GM12878 (cell line): ENCODE measurements at regions not wholly inside any gene's neighbourhood (a gene's known extent, or its start where the extent isn't known, plus 50 kb on each side); places are given as distances from the start of the nearest gene placed in this dataset.

Experiments used
- ATAC-seq: fragments of 200-7000 bp; cut with Tn5 transposase; 3 replicates; pipeline ENCODE4 v1.9.1; 2020; ENCODE audit warnings: mild to moderate bottlenecking, moderate library complexity
- BruUV-seq: library from RNA; stranded (reverse); fragments of 400-500 nt; replicated peaks from 2 replicates; lab custom pipeline; 2021; lab: Mats Ljungman, UMichigan
- CTCF ChIA-PET: fragments of 300-600 bp; sonication (Branson Sonifier 250); formaldehyde crosslinking; extraction: SDS; loops from one replicate; lab custom pipeline; 2021; ENCODE audit warnings: inconsistent platforms; lab: Yijun Ruan, JAX
- POLR2A ChIA-PET: fragments of 350-600 bp; formaldehyde crosslinking; extraction: SDS; loops from one replicate; lab custom pipeline; 2021; ENCODE audit warnings: inconsistent platforms; lab: Charles Lee
- RAD21 ChIA-PET: fragments of 300-600 bp; sonication (Branson Sonifier 250); formaldehyde crosslinking; loops from one replicate; lab custom pipeline; 2023; ENCODE audit warnings: antibody characterized with exemption; ENCODE audit not compliant: unreplicated experiment; lab: Charles Lee
- SMC1A ChIA-PET: fragments of 300-600 bp; sonication (Branson Sonifier 250); formaldehyde crosslinking; loops from one replicate; lab custom pipeline; 2023; ENCODE audit not compliant: unreplicated experiment, uncharacterized antibody; lab: Charles Lee
- DNase-seq: peaks from one replicate; pipeline ENCODE4 v3.0.0-alpha.2; 2011; ENCODE audit warnings: low read depth, low spot score
- FAIRE-seq: peaks from 3 replicates; lab custom pipeline; 2011; peaks lifted over from hg19 to GRCh38; lab: Jason Lieb, UNC
- H2AFZ ChIP-seq: 2 replicates; pipeline ENCODE4 v1.6.0; 2011; ENCODE audit warnings: low read depth, low read length, control low read depth; ENCODE audit not compliant: control insufficient read depth
- H3K27ac ChIP-seq: 2 replicates; pipeline ENCODE4 v1.5.1; 2011; ENCODE audit warnings: control low read depth; ENCODE audit not compliant: control insufficient read depth, insufficient read depth
- H3K27me3 ChIP-seq, 2 experiments: replicated peaks in 1 of 2; 2 replicates each; pipeline versions ENCODE4 v1.6.0 to v1.6.1; 2011; ENCODE audit warnings: low read length in 1 of 2; ENCODE audit not compliant: control insufficient read depth in 2 of 2, insufficient read depth in 2 of 2
- H3K36me3 ChIP-seq, 2 experiments: 2 replicates each; pipeline ENCODE4 v1.5.1; 2011; ENCODE audit warnings: low read length in 1 of 2; ENCODE audit not compliant: control insufficient read depth in 2 of 2, insufficient read depth in 2 of 2
- H3K4me1 ChIP-seq: 2 replicates; pipeline ENCODE4 v1.6.1; 2011; ENCODE audit warnings: mild to moderate bottlenecking, low read length, moderate library complexity, mixed read lengths; ENCODE audit not compliant: control insufficient read depth, insufficient read depth
- H3K4me2 ChIP-seq: 2 replicates; pipeline ENCODE4 v1.6.0; 2011; ENCODE audit warnings: control low read depth; ENCODE audit not compliant: control insufficient read depth, insufficient read depth
- H3K4me3 ChIP-seq: fragments of 200-600 bp; sonication (generic); 2 replicates; pipeline ENCODE4 v1.5.1; 2016
- H3K79me2 ChIP-seq: 2 replicates; pipeline ENCODE4 v1.6.0; 2011; ENCODE audit warnings: low read length; ENCODE audit not compliant: control insufficient read depth, insufficient read depth
- H3K9ac ChIP-seq: 2 replicates; pipeline ENCODE4 v1.8.0; 2011; ENCODE audit warnings: low read length, control low read depth, mixed read lengths; ENCODE audit not compliant: control insufficient read depth, insufficient read depth
- H3K9me3 ChIP-seq: replicated peaks from 3 replicates; pipeline ENCODE4 v1.5.1; 2011; ENCODE audit warnings: mild to moderate bottlenecking, low read length; ENCODE audit not compliant: control insufficient read depth, insufficient read depth
- H4K20me1 ChIP-seq: 2 replicates; pipeline ENCODE4 v1.6.0; 2011; ENCODE audit not compliant: control insufficient read depth, insufficient read depth
- BCL11A ChIP-seq: IDR thresholded peaks from 2 replicates; pipeline ENCODE4 v1.6.1; 2011; ENCODE audit warnings: low read depth, low read length
- CEBPB ChIP-seq, 2 experiments: fragments of 150-350 bp in 1 of 2; IDR thresholded peaks; 2 replicates each; pipeline ENCODE4 v1.6.1; 2012 to 2014; ENCODE audit warnings: low read depth in 2 of 2, low read length in 2 of 2, borderline replicate concordance in 1 of 2, inconsistent platforms in 1 of 2
- IRF3 ChIP-seq: fragments of 450-650 bp; IDR thresholded peaks from 2 replicates; pipeline ENCODE4 v1.6.1; 2014; ENCODE audit warnings: mild to moderate bottlenecking
- JUND ChIP-seq: IDR thresholded peaks from 2 replicates; pipeline ENCODE4 v1.6.1; 2012; ENCODE audit warnings: low read depth, mild to moderate bottlenecking, low read length, improper control_type of control experiment, moderate library complexity
- MTA3 ChIP-seq: IDR thresholded peaks from 2 replicates; pipeline ENCODE4 v1.6.1; 2012; ENCODE audit warnings: low read length, inconsistent platforms, borderline replicate concordance
- RELA ChIP-seq: fragments of 450-650 bp; IDR thresholded peaks from 2 replicates; pipeline ENCODE4 v1.8.0; 2014; ENCODE audit warnings: borderline replicate concordance; ENCODE audit not compliant: partially characterized antibody
- SMAD5 ChIP-seq: IDR thresholded peaks from 2 replicates; pipeline ENCODE4 v1.6.1; 2016; ENCODE audit warnings: antibody characterized with exemption, low read depth
- SREBF2 ChIP-seq: IDR thresholded peaks from 2 replicates; pipeline ENCODE4 v1.6.1; 2012; ENCODE audit warnings: mild to moderate bottlenecking, low read length
- SRF ChIP-seq, 2 experiments: IDR thresholded peaks; 2 replicates each; pipeline ENCODE4 v1.6.1; 2011; ENCODE audit warnings: low read depth in 2 of 2, low read length in 2 of 2, mild to moderate bottlenecking in 1 of 2, moderate library complexity in 1 of 2
- ZNF217 ChIP-seq: fragments of 450-650 bp; IDR thresholded peaks from 2 replicates; pipeline ENCODE4 v1.6.1; 2017; ENCODE audit warnings: antibody characterized with exemption, mild to moderate bottlenecking
- ZZZ3 ChIP-seq: IDR thresholded peaks from 2 replicates; pipeline ENCODE4 v1.6.1; 2011; ENCODE audit warnings: low read depth; ENCODE audit not compliant: control insufficient read depth, insufficient read length
- WGBS: methylation state at CpG from one replicate; pipeline ENCODE4 v1.1.6; 2016; ENCODE audit warnings: low lambda C conversion rate; ENCODE audit not compliant: insufficient replicate concordance, insufficient coverage; ENCODE audit errors: missing lambda C conversion rate; 5-methylcytosine and 5-hydroxymethylcytosine counted together
- in situ Hi-C: fragments of 300-500 bp; cut with MboI; formaldehyde crosslinking; loops from 9 replicates; pipeline ENCODE4 v1.14.3; 2018; ENCODE audit warnings: mixed read lengths
- intact Hi-C: fragments of 100-400 bp; cut with micrococcal nuclease; formaldehyde crosslinking; loops from one replicate; pipeline ENCODE4 v1.14.2; 2022; ENCODE audit not compliant: unreplicated experiment
- TF ChIP-seq, protein P1 (sequence below): fragments of 450-650 bp; formaldehyde crosslinking; IDR thresholded peaks from 2 replicates; pipeline ENCODE4 v1.4.0; 2022; ENCODE audit warnings: mild to moderate bottlenecking, moderate library complexity

DNA sequence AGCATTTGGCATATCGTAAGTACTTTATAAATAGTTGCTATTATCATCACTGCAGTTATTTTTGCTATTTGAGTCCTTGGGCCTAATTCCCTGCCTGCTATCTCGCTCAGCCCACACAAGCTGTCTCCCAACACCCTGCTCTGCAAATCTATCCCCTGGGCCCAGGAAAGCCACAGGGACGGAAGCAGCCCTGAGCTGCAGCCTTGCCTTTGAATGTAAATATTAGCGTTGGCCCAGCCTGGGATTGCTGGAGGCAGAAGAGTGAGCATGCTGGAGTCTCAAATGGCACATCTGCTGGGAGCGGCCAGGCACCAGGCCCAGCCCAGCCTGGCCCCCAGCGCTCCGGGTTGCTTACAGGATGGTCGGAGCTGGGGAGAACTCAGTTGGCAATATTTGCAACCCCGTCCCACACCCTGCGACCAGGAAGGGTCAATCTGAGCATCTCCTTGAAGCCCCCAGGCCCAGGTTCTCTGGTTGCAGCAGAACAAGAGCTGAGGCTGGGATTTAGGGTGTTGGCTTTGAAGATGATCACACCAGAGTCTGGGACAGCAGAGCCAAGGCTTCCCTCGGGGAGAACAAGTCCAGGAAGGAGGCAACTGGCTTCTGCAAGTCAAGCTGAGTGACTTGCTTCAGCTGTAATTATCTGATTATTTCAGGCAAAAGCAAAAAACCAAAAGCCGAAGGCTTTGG is 529.6 kb downstream of the SHQ1 start:
- Histone ChIP-seq H3K27me3 (no peaks in the 10 kb centered on the region; a peak in 1 of 4 replicates), H3K36me3 (no peaks in the 10 kb centered on the region), H3K27ac (no peak overlapping the region), H2AFZ (no peak overlapping the region), H3K79me2 (no peaks in the 10 kb centered on the region), H4K20me1 (no peaks in the 10 kb centered on the region; the same call in 1 of the 2 replicates), H3K9ac (no peak overlapping the region), H3K4me3 (no peak overlapping the region), H3K4me2 (no peak overlapping the region)
- 64% methylated on average over 12 of the region's 12 CpGs for WGBS
- SMC1A ChIA-PET = interaction anchor here (0.6 kb wide), 1 partner anchor 124 kb away, joined by 3 read pairs; no protein-coding TSS in a partner anchor
- CTCF ChIA-PET = interaction anchor here (0.5 to 1.4 kb wide), 3 partner anchors 9 to 393 kb away, joined by 3 to 4 read pairs (median 3); no protein-coding TSS in a partner anchor
- no peak for ATAC-seq
- DNase-seq = no peak
- intact Hi-C loops (no loop called here), in situ Hi-C loops (no loop called here)
- RAD21 ChIA-PET = no interaction called here
- FAIRE-seq = no peak
- POLR2A ChIA-PET = interaction anchor here (0.7 to 0.8 kb wide), 2 partner anchors 10 to 49 kb away, joined by 3 read pairs; no protein-coding TSS in a partner anchor
- no TSS peak for BruUV-seq
- no peak for TF ChIP-seq ZZZ3
- TF ChIP-seq SMAD5 = no peak
- TF ChIP-seq BCL11A = no peak
- no peak for TF ChIP-seq IRF3
- no peak for TF ChIP-seq SRF (IDR thresholded peaks at IDR 0.05; ENCODE audit: low read depth in 2 of 2, low read length in 2 of 2)
- TF ChIP-seq MTA3 = no peak
- TF ChIP-seq CEBPB (IDR thresholded peaks at IDR 0.05; ENCODE audit: borderline replicate concordance in 1 of 2, low read depth in 2 of 2, low read length in 2 of 2) = no peak
- no peak for TF ChIP-seq RELA
- no peak for TF ChIP-seq JUND
- TF ChIP-seq, protein P1, sequence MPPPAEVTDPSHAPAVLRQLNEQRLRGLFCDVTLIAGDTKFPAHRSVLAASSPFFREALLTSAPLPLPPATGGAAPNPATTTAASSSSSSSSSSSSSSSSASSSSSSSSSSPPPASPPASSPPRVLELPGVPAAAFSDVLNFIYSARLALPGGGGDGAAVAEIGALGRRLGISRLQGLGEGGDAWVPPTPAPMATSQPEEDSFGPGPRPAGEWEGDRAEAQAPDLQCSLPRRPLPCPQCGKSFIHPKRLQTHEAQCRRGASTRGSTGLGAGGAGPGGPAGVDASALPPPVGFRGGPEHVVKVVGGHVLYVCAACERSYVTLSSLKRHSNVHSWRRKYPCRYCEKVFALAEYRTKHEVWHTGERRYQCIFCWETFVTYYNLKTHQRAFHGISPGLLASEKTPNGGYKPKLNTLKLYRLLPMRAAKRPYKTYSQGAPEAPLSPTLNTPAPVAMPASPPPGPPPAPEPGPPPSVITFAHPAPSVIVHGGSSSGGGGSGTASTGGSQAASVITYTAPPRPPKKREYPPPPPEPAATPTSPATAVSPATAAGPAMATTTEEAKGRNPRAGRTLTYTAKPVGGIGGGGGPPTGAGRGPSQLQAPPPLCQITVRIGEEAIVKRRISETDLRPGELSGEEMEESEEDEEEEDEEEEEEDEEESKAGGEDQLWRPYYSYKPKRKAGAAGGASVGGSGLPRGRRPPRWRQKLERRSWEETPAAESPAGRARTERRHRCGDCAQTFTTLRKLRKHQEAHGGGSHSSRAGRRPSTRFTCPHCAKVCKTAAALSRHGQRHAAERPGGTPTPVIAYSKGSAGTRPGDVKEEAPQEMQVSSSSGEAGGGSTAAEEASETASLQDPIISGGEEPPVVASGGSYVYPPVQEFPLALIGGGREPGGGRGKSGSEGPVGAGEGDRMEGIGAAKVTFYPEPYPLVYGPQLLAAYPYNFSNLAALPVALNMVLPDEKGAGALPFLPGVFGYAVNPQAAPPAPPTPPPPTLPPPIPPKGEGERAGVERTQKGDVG (CRISPR knock-in tag) = no peak
- TF ChIP-seq ZNF217 = no peak
- no peak for TF ChIP-seq SREBF2
- TF ChIP-seq, all 136 proteins: peak for 0
- H3K9me3 ChIP-seq = no peaks in the 10 kb centered on the region; the same call in 2 of the 3 replicates
- H3K4me1 ChIP-seq = peaks cover 2% of the 10 kb centered on the region; the same call in 1 of the 2 replicates
